ENCODE measurements at regions not wholly inside any gene's neighbourhood (a gene's known extent, or its start where the extent isn't known, plus 50 kb on each side); places are given as distances from the start of the nearest gene placed in this dataset.

DNA sequence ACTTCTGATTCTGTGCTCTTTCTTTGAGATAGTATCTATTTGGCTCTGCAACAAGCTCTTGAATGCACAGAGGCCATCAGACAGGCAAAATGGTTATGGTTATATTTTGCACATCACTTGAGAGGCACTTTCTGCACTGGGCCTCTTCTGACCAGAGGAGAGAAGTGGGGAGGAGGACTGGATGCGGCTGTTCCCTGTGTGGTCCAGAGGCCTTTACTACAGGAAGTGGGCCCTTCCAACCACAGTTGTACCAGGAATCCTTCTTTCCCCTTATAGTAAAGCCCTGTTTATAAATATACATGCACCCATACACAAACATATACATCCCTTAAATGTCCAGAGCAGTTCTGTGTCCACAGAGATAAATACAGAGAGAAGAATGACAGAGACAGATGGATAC, 182.7 kb upstream of the HHIP start:
- H3K4me3 ChIP-seq (replicated peaks; ENCODE audit: low read depth, low read length) = no peak overlapping the region
- DNase-seq (ENCODE audit: extremely low read depth, insufficient read length) = no peak
- TF ChIP-seq CTCF (IDR thresholded peaks at IDR 0.05; ENCODE audit: insufficient read depth, low read length, poor library complexity, severe bottlenecking) = no peak
- no peaks in the 10 kb centered on the region for H3K36me3 ChIP-seq (ENCODE audit: control insufficient read depth, insufficient read depth, low read length)
- H3K27me3 ChIP-seq (replicated peaks; ENCODE audit: control insufficient read depth, insufficient read depth, low read length) = no peaks in the 10 kb centered on the region

GRCh38 chr4:144463896-144464295, 182.1 kb upstream of the HHIP start:
- H3K4me3 ChIP-seq (replicated peaks; ENCODE audit: low read depth, low read length) = no peak overlapping the region

DNA sequence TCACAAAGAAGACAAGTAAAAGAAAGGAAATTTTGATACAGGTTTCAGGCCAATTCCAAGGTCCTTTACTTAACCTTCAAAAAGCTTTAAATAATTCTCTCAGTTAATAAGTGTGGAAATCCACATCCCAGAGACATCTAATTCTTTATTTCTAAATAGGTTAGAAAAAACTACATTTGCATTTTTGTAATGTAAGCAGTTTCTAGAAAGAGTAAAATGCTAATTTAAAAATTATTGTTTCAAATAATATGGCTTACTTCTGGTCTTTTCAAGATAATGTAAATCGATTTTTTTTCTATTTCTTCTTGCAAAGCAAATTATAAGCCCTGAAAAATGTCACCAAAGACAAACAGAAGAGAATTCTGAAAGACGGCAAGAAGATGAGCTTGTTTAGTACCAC, 180.4 kb upstream of the HHIP start:
- H3K36me3 ChIP-seq (ENCODE audit: control insufficient read depth, insufficient read depth, low read length) = no peaks in the 10 kb centered on the region
- no peak overlapping the region for H3K4me3 ChIP-seq (replicated peaks; ENCODE audit: low read depth, low read length)
- DNase-seq (ENCODE audit: extremely low read depth, insufficient read length) = no peak
- no peak for TF ChIP-seq CTCF (IDR thresholded peaks at IDR 0.05; ENCODE audit: insufficient read depth, low read length, poor library complexity, severe bottlenecking)
- H3K27me3 ChIP-seq (replicated peaks; ENCODE audit: control insufficient read depth, insufficient read depth, low read length) = no peaks in the 10 kb centered on the region

More at GRCh38 chr4:144463896-144464295, 182.1 kb upstream of the HHIP start:
- DNase-seq (ENCODE audit: extremely low read depth, insufficient read length) = no peak
- Histone ChIP-seq H3K36me3 (ENCODE audit: control insufficient read depth, insufficient read depth, low read length) (no peaks in the 10 kb centered on the region), H3K27me3 (replicated peaks; ENCODE audit: control insufficient read depth, insufficient read depth, low read length) (no peaks in the 10 kb centered on the region)
- TF ChIP-seq CTCF (IDR thresholded peaks at IDR 0.05; ENCODE audit: insufficient read depth, low read length, poor library complexity, severe bottlenecking) = no peak

DNA sequence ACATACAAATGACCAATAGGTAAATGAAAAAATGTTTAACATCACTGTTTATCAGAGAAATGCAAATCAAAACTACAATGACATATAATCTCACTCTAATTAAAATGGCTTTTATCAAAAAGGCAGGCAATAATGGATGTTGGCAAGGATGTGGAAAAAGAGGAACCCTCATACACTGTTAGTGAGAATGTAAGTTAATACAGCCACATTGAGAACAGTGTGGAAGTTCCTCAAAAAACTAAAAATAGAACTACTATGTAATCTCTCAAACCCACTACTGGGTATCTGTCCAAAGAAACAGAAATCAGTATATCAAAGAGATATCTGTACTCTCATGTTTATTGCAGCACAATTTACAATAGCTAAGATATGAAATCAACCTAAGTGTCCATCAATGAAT, 165.9 kb upstream of the HHIP start:
- Histone ChIP-seq H3K36me3 (ENCODE audit: control insufficient read depth, insufficient read depth, low read length) (no peaks in the 10 kb centered on the region), H3K27me3 (replicated peaks; ENCODE audit: control insufficient read depth, insufficient read depth, low read length) (no peaks in the 10 kb centered on the region), H3K4me3 (replicated peaks; ENCODE audit: low read depth, low read length) (no peak overlapping the region)
- no peak for TF ChIP-seq CTCF (IDR thresholded peaks at IDR 0.05; ENCODE audit: insufficient read depth, low read length, poor library complexity, severe bottlenecking)
- no peak for DNase-seq (ENCODE audit: extremely low read depth, insufficient read length)

- DNase-seq (ENCODE audit: extremely low read depth, insufficient read length) = no peak
- H3K4me3 ChIP-seq (replicated peaks; ENCODE audit: low read depth, low read length) = no peak overlapping the region
- H3K36me3 ChIP-seq (ENCODE audit: control insufficient read depth, insufficient read depth, low read length) = no peaks in the 10 kb centered on the region
- no peaks in the 10 kb centered on the region for H3K27me3 ChIP-seq (replicated peaks; ENCODE audit: control insufficient read depth, insufficient read depth, low read length)
- no peak for TF ChIP-seq CTCF (IDR thresholded peaks at IDR 0.05; ENCODE audit: insufficient read depth, low read length, poor library complexity, severe bottlenecking)
These were observed 156.1 kb upstream of the HHIP start for GRCh38 chr4:144489831-144490230.

DNA sequence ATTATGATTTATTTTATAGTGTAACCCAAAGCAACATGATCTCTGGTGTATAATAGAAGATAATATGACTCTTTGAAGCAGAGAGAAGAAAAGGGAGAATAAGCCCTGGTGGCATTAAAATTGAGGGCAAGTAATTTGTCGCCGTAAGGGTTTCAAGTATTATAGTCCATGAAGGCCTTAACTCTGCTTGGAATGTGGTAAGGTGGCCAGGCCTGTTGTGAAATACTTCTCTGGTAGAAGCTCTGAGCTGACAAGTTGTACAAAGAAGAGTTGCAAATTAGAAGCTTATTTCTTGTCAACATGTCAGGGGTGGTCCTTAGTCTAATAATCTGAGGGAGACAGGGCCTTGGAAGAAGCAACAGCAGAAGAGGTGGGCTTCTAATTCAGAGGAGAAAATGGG, 151.7 kb upstream of the HHIP start:
- TF ChIP-seq CTCF (IDR thresholded peaks at IDR 0.05; ENCODE audit: insufficient read depth, low read length, poor library complexity, severe bottlenecking) = no peak
- H3K27me3 ChIP-seq (replicated peaks; ENCODE audit: control insufficient read depth, insufficient read depth, low read length) = no peaks in the 10 kb centered on the region
- no peak overlapping the region for H3K4me3 ChIP-seq (replicated peaks; ENCODE audit: low read depth, low read length)
- H3K36me3 ChIP-seq (ENCODE audit: control insufficient read depth, insufficient read depth, low read length) = no peaks in the 10 kb centered on the region
- DNase-seq (ENCODE audit: extremely low read depth, insufficient read length) = no peak

Measured in GM06990 (cell line).